ENCODE measurements at regions not wholly inside any gene's neighbourhood (a gene's known extent, or its start where the extent isn't known, plus 50 kb on each side); places are given as distances from the start of the nearest gene placed in this dataset.
"Not testable (repeated sequence)": the region's sequence is repeated elsewhere in the genome, so short reads cannot be mapped to it uniquely, and the experiment has no call there.

DNA sequence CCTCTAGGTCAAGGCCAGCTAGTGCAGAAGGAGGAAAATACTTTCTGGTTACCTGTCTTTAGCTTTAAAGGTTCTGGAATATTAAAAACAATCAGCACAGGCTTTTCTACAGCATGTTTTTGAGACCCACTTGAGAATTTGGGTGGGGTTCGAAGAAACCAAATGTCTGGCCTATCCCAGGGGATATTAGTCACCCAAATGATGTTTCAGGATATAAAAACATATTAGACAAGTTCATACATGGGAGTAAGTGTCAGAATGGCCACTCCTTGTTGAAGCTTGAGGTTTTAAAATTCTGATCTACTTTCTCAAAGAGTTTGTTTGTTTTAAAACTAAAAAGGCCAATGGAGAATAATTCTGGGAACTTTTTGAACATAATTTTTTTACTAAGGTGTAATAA is 158.6 kb upstream of the DLX2 start:
- Histone ChIP-seq H3K36me3 (ENCODE audit: insufficient read depth, low read length) (no peaks in the 10 kb centered on the region), H3K4me3 (ENCODE audit: low read length) (no peak overlapping the region), H3K27me3 (ENCODE audit: insufficient read depth, low read length) (no peaks in the 10 kb centered on the region)

DNA sequence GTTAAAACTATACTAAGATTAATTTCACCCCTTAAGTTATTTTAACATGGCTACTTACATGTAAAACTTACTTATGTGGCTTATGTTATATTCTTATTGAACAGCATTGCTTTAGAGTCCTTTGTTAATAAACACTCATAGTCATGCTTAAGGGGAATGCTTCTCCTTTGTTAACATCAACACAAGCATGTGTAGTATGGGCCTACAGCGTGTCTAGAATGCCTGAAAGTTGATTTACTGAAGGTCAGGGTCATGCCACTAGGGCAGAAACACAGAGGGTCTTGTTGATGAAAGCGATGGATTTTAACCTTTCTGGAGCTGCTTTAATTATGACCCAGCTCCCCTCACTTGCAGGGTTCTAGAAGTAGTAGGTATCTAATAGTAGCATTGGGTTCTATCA is 159.8 kb upstream of the DLX2 start:
- no peak overlapping the region for H2AFZ ChIP-seq (ENCODE audit: low read depth, low read length)
- H3K9me3 ChIP-seq (ENCODE audit: low read length): no peaks in the 10 kb centered on the region
- no peak overlapping the region for H3K4me3 ChIP-seq (ENCODE audit: low read length)
- H3K36me3 ChIP-seq (ENCODE audit: insufficient read depth, low read length): no peaks in the 10 kb centered on the region
- peaks cover 16% of the 10 kb centered on the region for H3K4me1 ChIP-seq (ENCODE audit: insufficient read depth, low read length)
- H3K27me3 ChIP-seq (ENCODE audit: insufficient read depth, low read length): no peaks in the 10 kb centered on the region

More for the DNA sequence above, 158.6 kb upstream of the DLX2 start:
- no peaks in the 10 kb centered on the region for H3K9me3 ChIP-seq (ENCODE audit: low read length)
- peaks cover 16% of the 10 kb centered on the region for H3K4me1 ChIP-seq (ENCODE audit: insufficient read depth, low read length)
- H2AFZ ChIP-seq (ENCODE audit: low read depth, low read length): no peak overlapping the region

DNA sequence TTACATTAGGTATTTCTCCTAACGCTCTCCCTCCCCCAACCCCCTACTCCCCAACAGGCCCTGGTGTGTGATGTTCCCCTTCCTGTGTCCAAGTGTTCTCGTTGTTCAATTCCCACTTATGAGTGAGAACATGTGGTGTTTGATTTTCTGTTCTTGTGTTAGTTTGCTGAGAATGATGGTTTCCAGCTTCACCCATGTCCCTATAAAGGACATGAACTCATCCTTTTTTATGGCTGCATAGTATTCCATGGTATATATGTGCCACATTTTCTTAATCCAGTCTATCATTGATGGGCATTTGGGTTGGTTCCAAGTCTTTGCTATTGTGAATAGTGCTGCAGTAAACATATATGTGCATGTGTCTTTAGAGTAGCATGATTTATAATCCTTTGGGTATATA is 162.1 kb upstream of the DLX2 start:
- H2AFZ ChIP-seq (ENCODE audit: low read depth, low read length); H3K27me3 ChIP-seq (ENCODE audit: insufficient read depth, low read length); H3K4me3 ChIP-seq (ENCODE audit: low read length); H3K9me3 ChIP-seq (ENCODE audit: low read length); H3K36me3 ChIP-seq (ENCODE audit: insufficient read depth, low read length): not testable (repeated sequence)
- H3K4me1 ChIP-seq (ENCODE audit: insufficient read depth, low read length): peaks cover 15% of the 10 kb centered on the region

DNA sequence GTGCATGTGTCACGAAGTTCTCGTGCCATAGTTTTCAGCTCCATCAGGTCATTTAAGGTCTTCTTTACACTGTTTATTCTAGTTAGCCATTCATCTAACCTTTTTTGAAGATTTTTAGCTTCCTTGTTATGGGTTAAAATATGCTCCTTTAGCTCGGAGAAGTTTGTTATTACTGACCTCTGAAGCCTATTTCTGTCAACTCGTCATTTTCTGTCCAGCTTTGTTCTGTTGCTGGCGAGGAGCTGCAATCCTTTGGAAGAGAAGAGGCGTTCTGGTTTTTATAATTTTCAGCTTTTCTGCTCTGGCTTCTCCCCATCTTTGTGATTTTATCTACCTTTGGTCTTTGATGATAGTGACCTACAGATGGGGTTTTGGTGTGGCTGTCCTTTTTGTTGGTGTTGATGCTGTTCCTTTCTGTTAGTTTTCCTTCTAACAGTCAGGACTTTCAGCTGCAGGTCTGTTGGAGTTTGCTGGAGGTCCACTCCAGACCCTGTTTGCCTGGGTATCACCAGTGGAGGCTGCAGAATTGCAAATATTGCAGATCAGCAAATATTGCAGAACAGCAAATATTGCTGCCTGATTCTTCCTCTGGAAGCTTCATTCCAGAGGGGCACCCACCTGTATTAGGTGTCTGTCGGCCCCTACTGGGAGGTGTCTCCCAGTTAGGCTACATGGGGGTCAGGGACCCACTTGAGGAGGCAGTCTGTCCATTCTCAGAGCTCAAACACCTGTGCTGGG is 157.7 kb upstream of the ITGA6 start:
- not testable (repeated sequence) for H3K27me3 ChIP-seq (ENCODE audit: insufficient read depth, low read length); H3K9me3 ChIP-seq (ENCODE audit: low read length); H3K36me3 ChIP-seq (ENCODE audit: insufficient read depth, low read length); H3K4me1 ChIP-seq (ENCODE audit: insufficient read depth, low read length); H2AFZ ChIP-seq (ENCODE audit: low read depth, low read length); H3K4me3 ChIP-seq (ENCODE audit: low read length)

DNA sequence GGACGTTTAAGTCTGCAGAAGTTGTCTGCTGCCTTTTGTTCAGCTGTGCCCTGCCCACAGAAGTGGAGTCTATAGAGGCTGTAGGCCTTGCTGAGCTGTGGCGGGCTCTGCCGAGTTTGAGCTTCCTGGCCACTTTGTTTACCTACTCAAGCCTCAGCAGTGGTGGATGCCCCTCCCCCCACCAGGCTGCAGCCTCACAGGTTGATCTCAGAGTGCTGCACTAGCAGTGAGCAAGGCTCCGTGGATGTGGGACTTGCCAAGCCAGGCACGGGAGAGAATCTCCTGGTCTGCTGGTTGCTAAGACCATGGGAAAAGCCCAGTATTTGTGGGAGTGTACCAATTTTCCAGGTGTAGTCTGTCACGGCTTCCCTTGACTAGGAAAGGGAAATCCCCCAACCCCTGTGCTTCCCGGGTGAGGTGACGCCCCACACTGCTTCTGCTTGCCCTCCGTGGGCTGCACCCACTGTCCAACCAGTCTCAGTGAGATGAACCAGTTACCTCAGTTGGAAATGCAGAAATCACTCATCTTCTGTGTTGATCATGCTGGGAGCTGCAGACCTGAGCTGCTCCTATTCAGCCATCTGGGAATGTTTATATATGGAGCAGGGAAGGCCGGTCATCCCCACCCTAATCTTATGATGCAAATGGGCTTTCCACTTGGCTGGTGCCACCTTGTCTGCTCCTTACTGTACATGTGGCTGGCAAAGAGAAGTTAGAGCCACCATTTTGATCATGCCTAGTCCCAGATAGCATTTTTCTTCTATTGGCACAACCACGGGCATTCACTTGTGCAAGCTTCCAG is 156.9 kb upstream of the ITGA6 start:
- Histone ChIP-seq H3K4me3 (ENCODE audit: low read length) (no peak overlapping the region), H2AFZ (ENCODE audit: low read depth, low read length) (no peak overlapping the region), H3K9me3 (ENCODE audit: low read length) (no peaks in the 10 kb centered on the region), H3K36me3 (ENCODE audit: insufficient read depth, low read length) (no peaks in the 10 kb centered on the region), H3K27me3 (ENCODE audit: insufficient read depth, low read length) (no peaks in the 10 kb centered on the region), H3K4me1 (ENCODE audit: insufficient read depth, low read length) (peaks cover 3% of the 10 kb centered on the region)

DNA sequence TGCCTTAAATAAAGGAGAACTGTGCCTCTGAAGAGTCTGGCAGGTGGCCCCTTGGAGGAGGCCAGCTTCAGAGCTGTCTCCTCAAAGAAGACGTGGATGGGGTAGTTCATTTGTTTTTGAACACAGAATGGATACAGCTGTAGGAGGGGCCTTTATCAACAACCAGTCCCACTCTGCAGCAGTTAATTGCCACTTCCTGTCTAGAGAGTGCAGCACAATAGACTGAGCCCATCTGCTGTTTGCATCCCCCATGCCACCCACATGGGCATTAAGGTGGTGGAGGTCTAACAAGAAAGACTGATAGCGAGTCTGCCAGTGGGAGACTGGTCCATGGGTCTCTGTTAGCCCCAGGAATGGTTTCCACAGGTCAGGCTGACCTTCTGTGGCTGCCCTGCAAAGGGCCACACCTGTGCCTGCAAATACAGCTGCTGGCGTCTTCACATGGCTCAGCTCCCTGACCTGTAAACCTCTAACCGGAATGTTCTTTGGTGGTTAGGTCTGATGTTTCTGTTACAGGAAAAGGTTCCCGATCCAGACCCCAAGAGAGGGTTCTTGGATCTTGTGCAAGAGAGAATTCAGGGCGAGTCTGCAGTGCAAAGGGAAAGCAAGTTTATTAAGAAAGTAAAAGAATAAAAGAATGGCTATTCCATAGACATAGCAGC is 153.3 kb upstream of the ITGA6 start:
- Histone ChIP-seq H3K27me3 (ENCODE audit: insufficient read depth, low read length) (no peaks in the 10 kb centered on the region), H3K4me3 (ENCODE audit: low read length) (no peak overlapping the region)

DNA sequence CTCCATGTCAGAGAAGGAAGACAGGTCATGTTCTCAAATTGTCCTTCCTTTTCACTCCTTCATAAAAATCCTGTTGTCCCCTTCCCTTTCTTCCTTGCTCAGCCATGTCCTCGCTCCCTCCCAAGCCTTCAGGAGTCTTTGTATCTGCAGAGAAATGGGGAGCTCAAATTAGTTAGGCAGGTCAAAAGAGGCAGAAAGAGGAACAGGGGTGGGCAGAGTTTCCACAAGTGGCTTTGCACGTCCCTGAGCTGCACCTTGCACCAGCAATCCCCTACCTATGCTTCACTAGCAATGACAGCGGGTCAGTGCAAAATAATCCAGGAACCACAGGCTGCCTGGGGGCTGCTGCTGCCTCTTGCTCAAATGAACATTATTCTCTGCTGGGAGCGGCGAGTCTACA is 152.1 kb upstream of the ITGA6 start:
- no peak overlapping the region for H2AFZ ChIP-seq (ENCODE audit: low read depth, low read length)
- no peak overlapping the region for H3K4me3 ChIP-seq (ENCODE audit: low read length)
- peaks cover 2% of the 10 kb centered on the region for H3K4me1 ChIP-seq (ENCODE audit: insufficient read depth, low read length)

More for the DNA sequence above, 153.3 kb upstream of the ITGA6 start:
- Histone ChIP-seq H2AFZ (ENCODE audit: low read depth, low read length) (no peak overlapping the region), H3K36me3 (ENCODE audit: insufficient read depth, low read length) (no peaks in the 10 kb centered on the region), H3K9me3 (ENCODE audit: low read length) (peaks cover 5% of the 10 kb centered on the region), H3K4me1 (ENCODE audit: insufficient read depth, low read length) (peaks cover 3% of the 10 kb centered on the region)

DNA sequence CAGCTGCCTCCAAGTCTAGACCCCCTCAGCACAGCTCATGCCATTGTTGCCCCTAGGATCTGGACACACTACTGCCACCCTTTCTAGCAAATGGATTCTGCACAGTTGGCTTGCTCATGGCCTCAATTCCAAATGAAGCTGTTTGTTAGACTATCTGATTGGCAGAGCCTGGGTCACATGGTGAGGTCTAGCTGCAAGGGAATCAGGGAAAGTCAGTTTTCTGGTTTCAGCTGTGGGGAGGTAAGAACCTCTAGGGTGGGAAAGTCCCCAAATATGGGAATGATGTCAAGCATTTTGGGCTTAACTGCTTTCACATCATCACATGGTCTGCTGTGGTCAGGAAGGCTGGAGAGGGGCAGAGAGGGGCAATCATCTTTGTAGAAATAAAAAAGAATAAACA is 150.4 kb upstream of the ITGA6 start:
- Histone ChIP-seq H3K9me3 (ENCODE audit: low read length) (peaks cover 5% of the 10 kb centered on the region), H3K27me3 (ENCODE audit: insufficient read depth, low read length) (no peaks in the 10 kb centered on the region), H2AFZ (ENCODE audit: low read depth, low read length) (no peak overlapping the region), H3K4me1 (ENCODE audit: insufficient read depth, low read length) (no peaks in the 10 kb centered on the region), H3K36me3 (ENCODE audit: insufficient read depth, low read length) (no peaks in the 10 kb centered on the region), H3K4me3 (ENCODE audit: low read length) (no peak overlapping the region)

More for the DNA sequence above, 152.1 kb upstream of the ITGA6 start:
- no peaks in the 10 kb centered on the region for H3K36me3 ChIP-seq (ENCODE audit: insufficient read depth, low read length)
- peaks cover 5% of the 10 kb centered on the region for H3K9me3 ChIP-seq (ENCODE audit: low read length)
- no peaks in the 10 kb centered on the region for H3K27me3 ChIP-seq (ENCODE audit: insufficient read depth, low read length)

DNA sequence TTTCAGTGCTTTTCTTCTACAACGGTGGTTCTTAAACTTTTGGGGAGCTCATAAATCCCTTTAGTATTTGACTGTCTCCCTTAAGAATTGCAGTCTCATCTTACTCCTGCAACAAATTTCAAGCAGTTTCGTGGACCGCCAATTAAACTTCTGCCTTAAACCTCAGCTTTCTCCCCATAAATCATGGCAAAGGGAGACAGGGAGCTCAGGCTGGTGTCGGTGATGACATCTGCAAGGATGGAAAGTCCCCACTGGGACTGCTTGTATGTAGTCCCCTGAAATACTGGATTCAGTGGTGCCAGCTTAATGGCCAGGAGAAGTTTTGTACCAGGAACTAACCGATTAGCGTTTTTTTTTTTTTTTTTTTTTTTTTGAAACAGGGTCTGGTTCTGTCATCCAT is 148.7 kb upstream of the ITGA6 start:
- peaks cover 5% of the 10 kb centered on the region for H3K9me3 ChIP-seq (ENCODE audit: low read length)
- H3K4me3 ChIP-seq (ENCODE audit: low read length): no peak overlapping the region
- no peak overlapping the region for H2AFZ ChIP-seq (ENCODE audit: low read depth, low read length)

DNA sequence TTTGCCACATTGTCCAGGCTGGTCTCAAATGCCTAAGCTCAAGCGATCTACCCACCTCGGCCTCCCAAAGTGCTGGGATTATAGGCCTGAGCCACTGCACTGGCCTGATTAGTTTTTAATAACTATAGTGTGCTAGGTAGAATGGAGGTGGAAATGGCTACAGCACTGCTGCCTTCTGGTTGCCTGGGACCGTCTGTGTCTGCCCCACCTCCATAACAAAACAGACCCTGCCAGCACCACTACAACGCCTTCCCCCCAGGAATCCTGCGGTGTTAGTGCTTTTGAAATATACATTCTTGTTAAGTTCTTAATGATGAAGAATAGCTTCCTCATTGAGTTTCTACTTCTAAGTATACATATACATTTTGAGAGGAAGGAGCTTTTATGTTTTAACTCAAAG is 148.2 kb upstream of the ITGA6 start:
- Histone ChIP-seq H3K36me3 (ENCODE audit: insufficient read depth, low read length) (no peaks in the 10 kb centered on the region), H3K4me1 (ENCODE audit: insufficient read depth, low read length) (peaks cover 13% of the 10 kb centered on the region), H3K27me3 (ENCODE audit: insufficient read depth, low read length) (no peaks in the 10 kb centered on the region), H2AFZ (ENCODE audit: low read depth, low read length) (no peak overlapping the region), H3K4me3 (ENCODE audit: low read length) (no peak overlapping the region), H3K9me3 (ENCODE audit: low read length) (peaks cover 5% of the 10 kb centered on the region)

More for the DNA sequence above, 148.7 kb upstream of the ITGA6 start:
- Histone ChIP-seq H3K36me3 (ENCODE audit: insufficient read depth, low read length) (no peaks in the 10 kb centered on the region), H3K27me3 (ENCODE audit: insufficient read depth, low read length) (no peaks in the 10 kb centered on the region), H3K4me1 (ENCODE audit: insufficient read depth, low read length) (peaks cover 8% of the 10 kb centered on the region)

DNA sequence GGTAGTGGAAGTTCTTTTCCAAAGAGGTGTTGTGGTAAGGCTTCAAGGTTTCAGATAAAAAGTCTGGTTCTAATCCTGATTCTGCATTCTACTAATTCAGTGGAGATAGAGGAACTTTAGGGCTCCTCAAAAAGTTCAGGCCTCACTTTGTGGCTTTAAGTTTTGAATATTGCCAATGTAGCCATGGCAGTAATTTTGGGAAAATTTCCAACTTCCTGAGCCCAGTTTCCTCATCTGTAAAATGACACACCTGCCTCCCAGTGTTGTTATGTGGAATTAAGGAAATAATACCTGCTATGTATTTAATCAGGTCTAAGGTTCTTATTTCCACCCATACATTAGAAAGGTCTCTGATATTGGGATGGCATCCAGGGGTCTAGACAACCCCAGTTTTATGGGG is 147.6 kb upstream of the ITGA6 start:
- H3K4me3 ChIP-seq (ENCODE audit: low read length): no peak overlapping the region
- H3K9me3 ChIP-seq (ENCODE audit: low read length): peaks cover 5% of the 10 kb centered on the region
- H3K4me1 ChIP-seq (ENCODE audit: insufficient read depth, low read length): peaks cover 19% of the 10 kb centered on the region
- H3K27me3 ChIP-seq (ENCODE audit: insufficient read depth, low read length): no peaks in the 10 kb centered on the region
- H2AFZ ChIP-seq (ENCODE audit: low read depth, low read length): no peak overlapping the region
- H3K36me3 ChIP-seq (ENCODE audit: insufficient read depth, low read length): no peaks in the 10 kb centered on the region

DNA sequence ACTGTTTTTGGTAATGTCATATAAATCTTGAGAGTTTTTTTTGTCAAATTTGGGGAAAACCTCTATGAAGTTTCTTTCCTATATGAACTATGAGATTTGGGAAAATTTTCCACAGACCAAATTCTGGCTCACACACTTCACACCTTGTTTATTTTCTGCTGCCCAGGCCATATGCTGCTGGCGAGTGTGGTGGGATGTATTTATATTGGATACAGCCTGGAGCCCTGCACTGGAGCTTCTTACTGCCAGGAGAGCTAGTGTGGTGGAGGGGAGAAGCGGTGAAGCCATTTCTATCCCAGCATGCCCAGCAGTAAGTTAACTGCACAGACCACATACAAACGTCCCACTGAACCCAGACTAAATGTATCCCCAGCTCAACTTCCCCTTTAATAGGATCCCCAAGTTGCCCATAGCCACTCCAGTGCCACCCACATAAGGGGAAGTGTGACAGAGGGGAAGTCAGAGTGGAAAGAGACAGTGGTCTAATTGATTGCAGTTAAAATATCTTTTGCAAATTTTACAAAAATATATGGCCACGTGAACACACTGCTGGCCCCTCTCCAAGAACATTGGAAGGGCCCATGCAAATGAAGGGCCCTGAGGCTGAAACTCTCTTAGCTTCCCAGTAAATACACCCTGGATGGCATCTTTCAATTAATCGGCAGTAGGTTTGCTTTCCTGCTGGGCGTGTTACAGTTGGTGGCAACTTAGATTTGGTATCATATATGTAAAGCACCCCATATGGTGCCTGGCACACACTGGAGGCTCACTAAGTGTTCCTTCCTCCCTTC is 146.6 kb upstream of the ITGA6 start:
- no peaks in the 10 kb centered on the region for H3K27me3 ChIP-seq (ENCODE audit: insufficient read depth, low read length)
- no peak overlapping the region for H3K4me3 ChIP-seq (ENCODE audit: low read length)
- peaks cover 29% of the 10 kb centered on the region for H3K4me1 ChIP-seq (ENCODE audit: insufficient read depth, low read length)
- H3K9me3 ChIP-seq (ENCODE audit: low read length): peaks cover 5% of the 10 kb centered on the region
- H2AFZ ChIP-seq (ENCODE audit: low read depth, low read length): no peak overlapping the region
- no peaks in the 10 kb centered on the region for H3K36me3 ChIP-seq (ENCODE audit: insufficient read depth, low read length)
